Stomach (tissue), 8 donors: ENCODE measurements at regions not wholly inside any gene's neighbourhood (a gene's known extent, or its start where the extent isn't known, plus 50 kb on each side); places are given as distances from the start of the nearest gene placed in this dataset.

Source experiments
- DNase-seq, 2 donors: peaks; one replicate each; pipeline versions ENCODE4 v3.0.0 to v3.0.0-alpha.2; 2013 to 2019
- H3K27ac ChIP-seq, 5 donors: fragments of 200-600 bp in 4 of 5; sonication (generic) in 4 of 5; one replicate each; pipeline ENCODE4 v1.5.1; 2013 to 2019; ENCODE audit warnings: mild to moderate bottlenecking in 1 of 5, moderate library complexity in 1 of 5
- H3K27me3 ChIP-seq, 3 donors: fragments of 200-600 bp; sonication (generic); one replicate each; pipeline ENCODE4 v1.5.1; 2017 to 2019; ENCODE audit warnings: mixed run types in 1 of 3
- H3K36me3 ChIP-seq, 4 donors: fragments of 200-600 bp; sonication (generic); 1 replicate in 3 of 4; 2 replicates in 1 of 4; pipeline ENCODE4 v1.5.1; 2016 to 2019
- H3K4me1 ChIP-seq, 4 donors: fragments of 200-600 bp; sonication (generic); one replicate each; pipeline ENCODE4 v1.5.1; 2016 to 2019
- H3K4me3 ChIP-seq, 4 donors: fragments of 200-600 bp; sonication (generic) in 3 of 4; one replicate each; pipeline ENCODE4 v1.5.1; 2016 to 2019; ENCODE audit warnings: mild to moderate bottlenecking in 1 of 4
- H3K9me3 ChIP-seq, 4 donors: fragments of 200-600 bp; sonication (generic); one replicate each; pipeline ENCODE4 v1.5.1; 2016 to 2019
- EP300 ChIP-seq: sonication (generic); formaldehyde crosslinking; IDR thresholded peaks from one replicate; pipeline ENCODE4 v1.6.1; 2017; ENCODE audit warnings: antibody characterized with exemption
- POLR2A ChIP-seq, 4 donors: fragments of 450-650 bp; IDR thresholded peaks; one replicate each; pipeline ENCODE4 v1.6.1; 2016; ENCODE audit warnings: antibody characterized with exemption in 4 of 4, control low read depth in 2 of 4, mild to moderate bottlenecking in 1 of 4, moderate library complexity in 1 of 4
- POLR2AphosphoS5 ChIP-seq, 3 donors: sonication (generic); formaldehyde crosslinking; IDR thresholded peaks; one replicate each; pipeline ENCODE4 v1.6.1; 2016; ENCODE audit warnings: antibody characterized with exemption in 3 of 3
- WGBS, 5 donors: extraction: QIAGEN DNeasy Blood & Tissue Kit in 3 of 5; methylation state at CpG; one replicate each; pipeline versions ENCODE4 v1.1.5 to v1.1.7; 2013 to 2018; 5-methylcytosine and 5-hydroxymethylcytosine counted together
- intact Hi-C: fragments of 100-400 bp; cut with DNase I; formaldehyde crosslinking; loops from one replicate; pipeline ENCODE4 v1.15.1; 2023; ENCODE audit warnings: low total_unique reads
- TF ChIP-seq, protein P1 (sequence below), 7 experiments: fragments of 450-650 bp in 4 of 7; fragments of 200-600 bp in 3 of 7; sonication (generic) in 3 of 7; IDR thresholded peaks; one replicate each; pipeline ENCODE4 v1.5.1; 2016 to 2019; ENCODE audit warnings: antibody characterized with exemption in 7 of 7, control low read depth in 2 of 7, mild to moderate bottlenecking in 1 of 7
- donor health status: healthy with polysubstance abuse.
- donor health status: Bipolar disorder and iron deficiency.
- donor health status: healthy.

DNA sequence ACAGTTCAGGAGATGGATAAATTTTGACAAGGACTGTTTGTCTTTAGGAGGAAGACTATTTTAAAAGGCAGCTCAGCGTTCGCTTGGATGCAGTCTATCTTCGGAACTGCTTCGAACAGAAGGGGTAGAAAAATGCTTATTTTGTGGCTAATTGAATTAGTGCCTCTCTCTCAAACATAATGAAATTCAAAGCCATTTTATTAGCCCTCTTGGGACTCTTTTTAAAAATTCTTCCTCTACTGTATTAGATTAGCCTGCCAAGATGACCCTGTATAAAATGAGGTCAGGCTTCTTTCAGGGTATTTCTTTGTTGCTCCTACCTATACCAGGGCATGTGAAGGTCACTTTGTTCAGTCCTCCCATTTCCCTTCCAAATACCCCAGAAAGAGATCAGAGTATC is 379.2 kb upstream of the NFE2L3 start:
- Histone ChIP-seq H3K4me3 (no peak overlapping the region), H3K27me3 (no peaks in the 10 kb centered on the region), H3K36me3 (no peaks in the 10 kb centered on the region), H3K27ac (no peak overlapping the region), H3K4me1 (peaks cover 0 to 11% (median 3%) of the 10 kb centered on the region in 4 donors), H3K9me3 (no peaks in the 10 kb centered on the region)
- TF ChIP-seq POLR2AphosphoS5 (IDR thresholded peaks at IDR 0.05), result no peak
- TF ChIP-seq EP300, result no peak
- TF ChIP-seq POLR2A (IDR thresholded peaks at IDR 0.05), result no peak
- TF ChIP-seq, protein P1, sequence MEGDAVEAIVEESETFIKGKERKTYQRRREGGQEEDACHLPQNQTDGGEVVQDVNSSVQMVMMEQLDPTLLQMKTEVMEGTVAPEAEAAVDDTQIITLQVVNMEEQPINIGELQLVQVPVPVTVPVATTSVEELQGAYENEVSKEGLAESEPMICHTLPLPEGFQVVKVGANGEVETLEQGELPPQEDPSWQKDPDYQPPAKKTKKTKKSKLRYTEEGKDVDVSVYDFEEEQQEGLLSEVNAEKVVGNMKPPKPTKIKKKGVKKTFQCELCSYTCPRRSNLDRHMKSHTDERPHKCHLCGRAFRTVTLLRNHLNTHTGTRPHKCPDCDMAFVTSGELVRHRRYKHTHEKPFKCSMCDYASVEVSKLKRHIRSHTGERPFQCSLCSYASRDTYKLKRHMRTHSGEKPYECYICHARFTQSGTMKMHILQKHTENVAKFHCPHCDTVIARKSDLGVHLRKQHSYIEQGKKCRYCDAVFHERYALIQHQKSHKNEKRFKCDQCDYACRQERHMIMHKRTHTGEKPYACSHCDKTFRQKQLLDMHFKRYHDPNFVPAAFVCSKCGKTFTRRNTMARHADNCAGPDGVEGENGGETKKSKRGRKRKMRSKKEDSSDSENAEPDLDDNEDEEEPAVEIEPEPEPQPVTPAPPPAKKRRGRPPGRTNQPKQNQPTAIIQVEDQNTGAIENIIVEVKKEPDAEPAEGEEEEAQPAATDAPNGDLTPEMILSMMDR (IDR thresholded peaks at IDR 0.05), result no peak
- DNase-seq, result no peak
- WGBS, 5 donors, result 92 to 96% (median 93%) methylated on average over 4 of the region's 4 CpGs
- intact Hi-C loops, result no loop called here

DNA sequence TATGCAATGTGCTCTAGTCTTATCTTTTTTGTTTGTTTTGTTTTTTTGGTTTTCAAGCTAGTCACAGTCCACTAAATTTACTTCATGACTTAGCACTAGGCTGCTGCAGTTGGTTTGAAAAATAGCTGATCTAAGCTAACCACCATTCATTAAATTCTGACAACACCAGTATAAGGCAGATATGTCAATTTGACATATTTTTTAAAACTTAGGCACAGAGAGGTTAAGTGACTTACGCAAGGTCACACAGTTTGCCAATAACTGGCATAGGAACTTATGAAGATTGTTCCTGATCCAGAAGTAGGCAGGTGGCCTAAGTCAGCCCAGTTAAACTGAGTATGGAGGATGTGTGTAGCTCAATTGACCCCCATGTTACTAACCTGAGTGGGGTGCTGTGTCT is 377.3 kb upstream of the NFE2L3 start:
- DNase-seq, result no peak
- Histone ChIP-seq H3K9me3 (no peaks in the 10 kb centered on the region), H3K4me3 (no peak overlapping the region), H3K27me3 (no peaks in the 10 kb centered on the region), H3K27ac (no peak overlapping the region), H3K4me1 (peaks cover 0 to 11% (median 3%) of the 10 kb centered on the region in 4 donors), H3K36me3 (no peaks in the 10 kb centered on the region)
- intact Hi-C loops, result no loop called here
- 97 to 100% (median 100%) methylated on average over 1 of the region's 1 CpG for WGBS, 5 donors
- TF ChIP-seq, protein P1 (IDR thresholded peaks at IDR 0.05), result no peak
- TF ChIP-seq POLR2AphosphoS5 (IDR thresholded peaks at IDR 0.05) (no peak), EP300 (no peak), POLR2A (IDR thresholded peaks at IDR 0.05) (no peak)

GRCh38 chr7:25775570-25775969 is 376.4 kb upstream of the NFE2L3 start:
- TF ChIP-seq, protein P1 (IDR thresholded peaks at IDR 0.05), result no peak
- TF ChIP-seq POLR2AphosphoS5 (IDR thresholded peaks at IDR 0.05) (no peak), EP300 (no peak), POLR2A (IDR thresholded peaks at IDR 0.05) (no peak)
- no peak for DNase-seq
- WGBS, 5 donors, result 88 to 91% (median 90%) methylated on average over 4 of the region's 4 CpGs
- H3K36me3 ChIP-seq, result no peaks in the 10 kb centered on the region
- no peak overlapping the region for H3K27ac ChIP-seq
- no peaks in the 10 kb centered on the region for H3K27me3 ChIP-seq
- H3K4me3 ChIP-seq, result no peak overlapping the region
- intact Hi-C loops, result no loop called here
- H3K9me3 ChIP-seq, result no peaks in the 10 kb centered on the region
- peaks cover 0 to 6% (median 1%) of the 10 kb centered on the region in 4 donors for H3K4me1 ChIP-seq

DNA sequence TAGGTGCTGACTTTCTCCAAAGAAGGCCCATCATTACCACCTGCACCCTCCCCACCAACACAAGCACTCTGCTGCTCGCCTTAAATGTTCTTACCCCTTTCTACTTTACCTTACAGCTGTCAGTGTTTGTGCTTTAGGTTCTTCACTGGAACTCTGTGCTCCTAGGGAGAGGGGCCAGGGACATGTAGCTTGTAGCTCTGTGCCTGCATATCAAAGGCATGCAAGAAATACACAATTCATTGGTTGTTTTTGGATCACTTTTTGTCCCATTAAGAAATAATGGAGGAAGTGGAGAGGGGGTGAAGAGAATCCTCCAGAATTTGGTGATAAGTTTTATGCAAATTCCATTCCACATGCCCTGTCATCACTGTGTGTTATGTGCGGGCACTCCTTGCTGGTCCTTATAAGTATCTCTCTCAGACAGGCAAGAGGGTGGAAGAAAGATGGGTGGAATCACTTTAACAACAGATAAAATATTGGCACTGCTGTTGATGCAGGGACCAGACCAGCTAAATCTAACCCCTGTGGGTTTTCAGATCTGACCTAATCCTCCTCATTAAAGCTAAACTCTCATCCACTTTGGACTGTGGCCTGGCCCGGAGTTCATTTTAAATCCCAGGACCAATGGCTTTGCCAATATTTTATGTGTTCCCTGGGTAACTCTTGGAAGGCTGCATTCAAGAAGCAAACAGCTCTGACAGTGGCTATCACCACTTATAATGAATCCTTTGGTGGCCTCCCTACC is 375.8 kb upstream of the NFE2L3 start:
- 70 to 81% (median 76%) methylated on average over 3 of the region's 3 CpGs for WGBS, 5 donors
- Histone ChIP-seq H3K9me3 (no peaks in the 10 kb centered on the region), H3K27me3 (no peaks in the 10 kb centered on the region), H3K27ac (peak overlapping the region in 2 of 5 donors; percentile 3 to 10), H3K4me1 (peaks cover 0 to 6% (median 0%) of the 10 kb centered on the region in 4 donors), H3K36me3 (no peaks in the 10 kb centered on the region), H3K4me3 (no peak overlapping the region)
- peak in 1 of 2 donors; percentile 32 for DNase-seq
- TF ChIP-seq POLR2A (IDR thresholded peaks at IDR 0.05) (no peak), POLR2AphosphoS5 (IDR thresholded peaks at IDR 0.05) (no peak), EP300 (no peak)
- TF ChIP-seq, protein P1 (IDR thresholded peaks at IDR 0.05), result no peak
- intact Hi-C loops, result no loop called here
